ENCODE measurements at regions not wholly inside any gene's neighbourhood (a gene's known extent, or its start where the extent isn't known, plus 50 kb on each side); places are given as distances from the start of the nearest gene placed in this dataset.

DNA sequence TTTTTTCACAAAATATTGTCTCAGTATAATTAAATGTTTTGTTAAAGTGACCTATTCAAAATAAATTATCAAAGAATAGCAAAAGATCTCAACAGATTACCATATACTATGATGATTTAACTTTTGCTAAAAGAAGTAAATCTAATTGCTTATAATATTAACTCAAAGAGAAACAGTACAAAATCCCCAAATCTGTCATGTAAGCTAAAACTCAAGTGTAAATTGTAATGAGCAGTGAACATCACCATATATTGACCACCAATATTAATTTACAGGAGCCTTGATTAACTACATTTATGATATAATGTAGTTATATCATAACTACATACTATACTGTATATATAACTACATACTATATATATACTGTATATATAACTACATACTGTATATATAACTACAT is 174.4 kb downstream of the SLC39A8 start:
- DNase-seq: no peak
- Histone ChIP-seq H3K4me1 (peaks cover 17% of the 10 kb centered on the region), H3K9me3 (no peaks in the 10 kb centered on the region), H3K36me3 (no peaks in the 10 kb centered on the region), H3K4me3 (ENCODE audit: low read depth, low read length) (no peak overlapping the region), H3K27me3 (no peaks in the 10 kb centered on the region)
- TF ChIP-seq, protein P1, sequence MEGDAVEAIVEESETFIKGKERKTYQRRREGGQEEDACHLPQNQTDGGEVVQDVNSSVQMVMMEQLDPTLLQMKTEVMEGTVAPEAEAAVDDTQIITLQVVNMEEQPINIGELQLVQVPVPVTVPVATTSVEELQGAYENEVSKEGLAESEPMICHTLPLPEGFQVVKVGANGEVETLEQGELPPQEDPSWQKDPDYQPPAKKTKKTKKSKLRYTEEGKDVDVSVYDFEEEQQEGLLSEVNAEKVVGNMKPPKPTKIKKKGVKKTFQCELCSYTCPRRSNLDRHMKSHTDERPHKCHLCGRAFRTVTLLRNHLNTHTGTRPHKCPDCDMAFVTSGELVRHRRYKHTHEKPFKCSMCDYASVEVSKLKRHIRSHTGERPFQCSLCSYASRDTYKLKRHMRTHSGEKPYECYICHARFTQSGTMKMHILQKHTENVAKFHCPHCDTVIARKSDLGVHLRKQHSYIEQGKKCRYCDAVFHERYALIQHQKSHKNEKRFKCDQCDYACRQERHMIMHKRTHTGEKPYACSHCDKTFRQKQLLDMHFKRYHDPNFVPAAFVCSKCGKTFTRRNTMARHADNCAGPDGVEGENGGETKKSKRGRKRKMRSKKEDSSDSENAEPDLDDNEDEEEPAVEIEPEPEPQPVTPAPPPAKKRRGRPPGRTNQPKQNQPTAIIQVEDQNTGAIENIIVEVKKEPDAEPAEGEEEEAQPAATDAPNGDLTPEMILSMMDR (IDR thresholded peaks at IDR 0.05; ENCODE audit: low read depth, low read length): no peak

DNA sequence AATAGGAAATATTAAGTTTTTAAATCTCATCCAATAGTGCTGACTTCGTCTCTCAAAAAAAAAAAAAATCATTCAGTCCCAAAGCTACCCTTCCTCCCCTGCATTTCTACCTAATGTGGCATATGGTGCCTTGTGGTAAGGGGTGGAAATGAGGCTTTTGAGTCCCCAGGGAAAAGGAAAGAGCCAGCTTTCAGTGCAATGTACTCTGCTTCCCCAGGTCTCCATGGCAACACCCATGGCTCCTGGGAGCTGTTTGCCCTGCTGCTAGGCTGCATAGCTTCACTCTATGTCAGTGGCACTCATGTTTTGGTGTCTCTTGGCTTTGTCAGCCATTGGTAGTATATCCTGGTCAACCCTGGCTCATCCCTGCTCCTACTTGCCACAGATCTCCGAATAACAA is 175.9 kb downstream of the SLC39A8 start:
- TF ChIP-seq, protein P1 (IDR thresholded peaks at IDR 0.05; ENCODE audit: low read depth, low read length): no peak
- H3K9me3 ChIP-seq: no peaks in the 10 kb centered on the region
- peaks cover 17% of the 10 kb centered on the region for H3K4me1 ChIP-seq
- peak; percentile 87 for DNase-seq
- no peaks in the 10 kb centered on the region for H3K27me3 ChIP-seq
- no peaks in the 10 kb centered on the region for H3K36me3 ChIP-seq
- H3K4me3 ChIP-seq (ENCODE audit: low read depth, low read length): no peak overlapping the region

DNA sequence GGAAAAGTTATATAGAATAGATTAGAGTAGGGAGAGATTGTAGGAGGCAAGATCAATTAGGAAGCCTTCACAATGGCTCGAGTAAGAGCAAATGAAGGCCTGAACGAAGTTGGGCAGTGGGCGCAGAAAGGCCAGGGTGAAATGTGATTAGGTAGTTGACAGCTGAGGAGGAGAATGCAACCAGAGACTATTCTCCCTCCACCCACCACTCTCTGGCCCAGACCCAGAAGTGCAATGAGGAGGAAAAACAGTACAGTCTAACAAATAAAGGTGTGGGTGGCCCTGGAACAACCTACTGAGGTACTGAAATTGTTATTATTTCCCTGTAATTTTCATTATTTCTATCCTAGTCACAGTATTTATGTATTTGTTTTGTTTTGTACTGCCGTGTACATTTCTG is 176.7 kb downstream of the SLC39A8 start:
- Histone ChIP-seq H3K4me3 (ENCODE audit: low read depth, low read length) (no peak overlapping the region), H3K36me3 (no peaks in the 10 kb centered on the region), H3K27me3 (no peaks in the 10 kb centered on the region), H3K9me3 (no peaks in the 10 kb centered on the region), H3K4me1 (peaks cover 17% of the 10 kb centered on the region)
- TF ChIP-seq, protein P1 (IDR thresholded peaks at IDR 0.05; ENCODE audit: low read depth, low read length): no peak
- DNase-seq: no peak

DNA sequence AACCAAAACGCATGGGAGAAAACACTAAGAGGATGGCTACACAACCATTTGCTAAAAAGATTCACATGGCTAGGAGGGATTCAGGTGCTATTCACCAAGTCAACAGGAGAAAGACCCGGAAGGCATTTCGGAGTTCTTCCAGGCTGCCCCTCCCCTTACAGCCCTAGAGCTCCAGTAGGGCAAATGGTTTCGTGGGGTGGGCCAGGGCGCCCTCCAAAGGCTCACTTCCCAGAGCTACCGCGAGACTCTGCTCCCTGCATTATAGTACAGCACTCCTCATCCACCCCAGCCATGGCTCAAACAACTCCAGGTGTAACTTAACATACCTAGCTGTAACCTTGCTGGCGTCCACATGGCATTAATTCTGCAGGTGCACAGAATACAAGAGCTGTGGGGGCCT is 179.7 kb downstream of the SLC39A8 start:
- H3K27me3 ChIP-seq: no peaks in the 10 kb centered on the region
- TF ChIP-seq, protein P1 (IDR thresholded peaks at IDR 0.05; ENCODE audit: low read depth, low read length): no peak
- peaks cover 23% of the 10 kb centered on the region for H3K4me1 ChIP-seq
- no peak overlapping the region for H3K4me3 ChIP-seq (ENCODE audit: low read depth, low read length)
- no peaks in the 10 kb centered on the region for H3K9me3 ChIP-seq
- no peaks in the 10 kb centered on the region for H3K36me3 ChIP-seq
- DNase-seq: no peak

DNA sequence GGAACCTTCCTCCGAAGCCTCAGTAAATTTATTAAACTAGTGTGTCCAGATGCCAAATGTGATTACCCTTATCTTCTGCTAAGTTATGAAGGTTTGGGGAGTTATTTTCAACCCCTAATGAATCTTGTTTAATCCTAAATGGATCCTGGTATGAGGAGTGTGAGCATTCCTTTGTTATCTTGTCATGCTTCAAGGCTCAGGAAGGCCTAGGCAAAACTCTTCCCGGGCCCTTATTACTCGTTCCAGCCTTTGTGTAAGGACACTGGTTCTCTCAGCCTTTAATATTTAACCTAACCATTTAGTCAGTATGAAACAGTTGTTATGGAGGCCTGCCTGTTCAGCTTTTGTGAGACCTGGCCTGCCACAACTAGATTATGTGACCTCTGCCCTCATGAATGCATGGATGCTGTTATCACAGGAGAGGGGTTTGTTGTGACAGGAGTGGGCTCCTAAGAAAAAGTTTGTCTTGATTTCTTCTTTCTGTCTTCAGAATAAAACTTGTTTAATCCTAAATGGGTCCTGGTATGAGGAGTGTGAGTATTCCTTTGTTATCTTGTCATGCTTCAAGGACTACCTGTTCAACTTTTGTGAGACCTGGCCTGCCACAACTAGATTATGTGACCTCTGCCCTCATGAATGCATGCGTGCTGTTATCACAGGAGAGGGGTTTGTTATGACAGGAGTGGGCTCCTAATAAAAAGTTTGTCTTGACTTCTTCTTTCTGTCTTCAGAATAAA is 181.7 kb downstream of the SLC39A8 start:
- no peak for DNase-seq
- H3K36me3 ChIP-seq: no peaks in the 10 kb centered on the region
- H3K27me3 ChIP-seq: no peaks in the 10 kb centered on the region
- TF ChIP-seq, protein P1 (IDR thresholded peaks at IDR 0.05; ENCODE audit: low read depth, low read length): no peak
- H3K9me3 ChIP-seq: no peaks in the 10 kb centered on the region
- no peak overlapping the region for H3K4me3 ChIP-seq (ENCODE audit: low read depth, low read length)
- H3K4me1 ChIP-seq: peaks cover 9% of the 10 kb centered on the region

DNA sequence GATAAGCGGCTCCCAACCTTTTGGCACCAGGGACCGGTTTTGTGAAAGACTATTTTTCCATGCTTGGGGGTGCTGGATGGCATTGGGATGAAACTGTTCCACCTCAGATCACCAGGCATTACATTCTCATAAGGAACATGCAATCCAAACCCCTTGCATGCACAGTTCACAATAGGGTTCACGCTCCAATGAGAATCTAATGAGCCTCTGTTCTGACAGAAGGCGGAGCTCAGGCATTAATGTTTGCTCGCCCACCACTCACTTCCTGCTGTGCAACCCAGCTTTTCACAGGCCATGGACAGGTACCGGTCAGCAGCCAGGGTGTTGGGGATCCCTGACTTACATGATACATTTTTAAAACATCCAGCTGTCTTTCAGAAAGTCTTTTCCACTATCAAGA is 187.3 kb downstream of the SLC39A8 start:
- TF ChIP-seq, protein P1 (IDR thresholded peaks at IDR 0.05; ENCODE audit: low read depth, low read length): no peak
- Histone ChIP-seq H3K9me3 (no peaks in the 10 kb centered on the region), H3K36me3 (no peaks in the 10 kb centered on the region), H3K4me1 (0 out of 2 replicates have a peak, but pooled peaks cover under 1% of the 10 kb centered on the region), H3K27me3 (no peaks in the 10 kb centered on the region), H3K4me3 (ENCODE audit: low read depth, low read length) (no peak overlapping the region)
- DNase-seq: no peak
